GDM1 (cell line): ENCODE measurements at regions not wholly inside any gene's neighbourhood (a gene's known extent, or its start where the extent isn't known, plus 50 kb on each side); places are given as distances from the start of the nearest gene placed in this dataset.
"Not testable (repeated sequence)": the region's sequence is repeated elsewhere in the genome, so short reads cannot be mapped to it uniquely, and the experiment has no call there.

ENCODE experiments used
- DNase-seq: peaks from one replicate; lab custom pipeline; 2025; lab: John Stamatoyannopoulos, UW

- DNase-seq = no peak
These were observed 339.6 kb upstream of the CCNH start for GRCh38 chr5:87752362-87752761.

DNA sequence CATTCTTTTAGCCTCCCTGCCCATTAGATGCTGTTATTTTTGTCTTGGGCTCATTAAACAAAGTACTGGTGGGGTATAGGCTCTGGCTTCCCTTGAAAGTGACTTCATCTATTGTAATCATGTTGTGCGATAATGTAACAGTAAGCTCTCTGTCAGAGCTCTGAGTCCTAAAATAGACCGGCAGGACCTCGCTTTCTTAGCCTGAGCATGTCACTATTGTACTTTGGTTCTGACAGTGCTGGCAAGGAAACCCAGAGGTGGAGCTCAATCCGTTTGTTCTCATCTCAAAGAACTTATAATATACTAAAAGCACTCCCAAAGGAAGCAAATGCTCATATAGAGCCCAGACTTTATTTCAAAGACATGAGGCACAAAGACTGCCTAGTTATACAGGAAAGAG lies 339.1 kb upstream of the CCNH start:
- no peak for DNase-seq

DNA sequence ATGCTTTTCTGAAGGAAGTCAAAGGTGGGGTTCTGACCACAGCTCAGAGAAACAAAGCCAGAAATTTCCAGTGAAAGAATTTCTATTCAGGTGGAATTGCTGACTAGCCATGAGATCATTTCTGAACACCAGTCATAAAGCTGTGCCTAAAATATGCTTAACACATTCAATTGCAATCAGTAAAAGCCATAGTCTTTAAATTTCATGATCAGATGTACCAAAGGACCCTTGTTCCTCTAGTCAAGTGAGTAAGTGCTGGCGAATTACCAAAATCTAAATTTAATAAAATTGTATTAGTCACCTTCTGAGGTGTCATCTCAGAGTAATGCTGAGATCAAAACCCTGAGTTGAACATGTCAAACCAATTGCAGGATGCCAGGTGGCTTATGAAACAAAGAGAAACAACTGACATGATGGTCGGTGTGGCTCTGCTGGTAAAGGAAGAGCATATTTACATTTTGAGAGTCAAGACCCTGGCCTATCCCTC lies 334.2 kb upstream of the CCNH start:
- DNase-seq = no peak

DNA sequence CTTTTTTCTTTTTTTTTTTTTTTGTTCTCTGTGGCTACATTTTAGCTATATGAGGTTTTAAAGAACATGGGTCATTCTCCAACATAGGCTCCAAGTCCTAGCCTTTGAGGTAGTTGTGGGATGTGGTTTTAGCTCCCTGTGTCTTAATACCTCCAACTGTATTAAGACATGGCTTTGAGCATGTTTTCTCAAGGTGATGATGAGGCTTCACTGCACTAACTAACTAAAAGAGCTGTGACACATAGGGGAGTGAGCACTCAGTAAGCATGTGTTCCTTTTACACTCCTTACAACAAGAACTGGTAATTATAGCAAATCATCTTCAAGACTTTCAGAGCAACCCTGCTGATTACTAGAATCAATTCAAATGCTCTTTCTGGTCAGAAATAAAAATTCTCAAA lies 333.6 kb upstream of the CCNH start:
- no peak for DNase-seq

DNA sequence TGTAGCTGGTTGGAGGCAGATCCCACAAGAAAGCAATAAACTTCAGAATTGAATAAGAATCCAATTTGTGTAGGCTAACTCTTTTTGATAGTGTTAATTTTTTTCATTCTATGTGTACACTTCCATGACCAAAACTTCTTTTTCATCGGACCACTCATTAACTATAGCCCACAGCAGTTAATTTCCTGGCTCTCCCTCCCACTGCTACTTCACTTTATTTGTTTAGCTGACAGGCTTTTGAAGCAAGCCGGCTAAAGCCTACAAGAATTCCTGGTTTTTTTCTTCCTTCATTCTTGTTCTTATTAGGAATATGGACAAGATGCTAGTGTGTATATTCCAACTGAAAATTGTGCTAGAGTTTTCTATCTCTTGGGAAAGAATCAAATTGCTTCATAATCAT lies 329.2 kb upstream of the CCNH start:
- no peak for DNase-seq

DNA sequence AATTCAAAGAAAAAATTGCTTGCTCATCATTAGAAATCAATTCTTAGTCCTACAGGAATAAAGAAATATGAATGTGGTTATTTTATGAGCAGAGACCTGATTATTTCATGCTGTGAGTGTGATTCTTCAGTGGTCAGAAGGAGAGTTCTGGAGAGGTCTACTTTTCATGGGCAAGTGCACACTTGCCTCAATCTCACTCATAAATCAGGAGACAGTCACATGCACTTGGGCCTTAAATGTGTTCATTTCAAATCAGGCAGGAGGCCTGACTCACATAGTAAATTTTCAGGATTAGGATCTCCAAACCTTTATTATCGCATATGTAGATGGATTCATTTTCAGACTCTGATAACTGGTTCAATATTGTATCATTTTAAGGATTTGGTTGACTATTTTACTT lies 323.2 kb upstream of the CCNH start:
- DNase-seq = no peak

GRCh38 chr5:87733897-87734296 lies 321.2 kb upstream of the CCNH start:
- no peak for DNase-seq

DNA sequence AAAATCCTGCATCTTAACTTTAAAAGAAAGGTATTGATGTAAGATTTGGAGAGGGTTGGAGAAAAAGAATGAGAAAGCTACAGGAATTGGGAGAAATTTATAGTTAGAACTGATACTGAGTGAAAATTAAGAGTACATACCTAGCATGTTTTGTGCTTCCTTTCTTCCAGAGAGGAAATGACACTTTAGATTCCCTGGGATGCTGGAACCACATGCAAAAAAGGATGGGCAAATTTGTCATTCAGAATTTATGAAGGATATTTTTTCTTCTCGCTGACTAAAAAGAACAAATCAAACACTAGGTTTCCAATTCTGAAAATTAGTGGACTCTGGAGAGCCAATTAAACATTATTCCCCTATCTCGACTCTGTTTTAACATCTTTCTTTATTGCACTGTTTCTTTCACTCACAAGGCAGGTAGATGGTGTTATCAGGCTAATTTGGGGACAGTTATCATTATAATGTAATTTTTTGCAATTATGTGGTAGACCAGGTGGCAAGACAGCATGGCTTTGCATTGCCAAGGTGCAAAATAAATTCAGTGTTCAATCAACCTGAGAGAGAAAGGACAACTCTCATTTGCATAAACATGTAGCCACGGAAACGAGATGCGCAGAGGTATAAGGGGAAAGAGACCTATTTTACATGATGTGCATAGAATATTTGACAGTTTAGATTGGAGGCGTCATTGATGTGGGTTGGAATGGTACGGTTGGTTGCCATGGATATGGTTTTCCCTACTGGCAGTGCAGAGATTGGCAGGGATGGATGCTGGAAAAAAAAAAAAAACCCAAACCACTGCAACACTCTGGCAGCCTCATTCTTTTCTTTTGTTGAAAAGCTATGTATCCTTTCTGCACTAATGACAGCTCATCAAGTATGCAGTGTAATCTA lies 320.4 kb upstream of the CCNH start:
- DNase-seq = no peak

- no peak for DNase-seq
These were observed 317.1 kb upstream of the CCNH start for GRCh38 chr5:87729781-87730180.

GRCh38 chr5:87722286-87722685 lies 309.6 kb upstream of the CCNH start:
- DNase-seq = no peak

DNA sequence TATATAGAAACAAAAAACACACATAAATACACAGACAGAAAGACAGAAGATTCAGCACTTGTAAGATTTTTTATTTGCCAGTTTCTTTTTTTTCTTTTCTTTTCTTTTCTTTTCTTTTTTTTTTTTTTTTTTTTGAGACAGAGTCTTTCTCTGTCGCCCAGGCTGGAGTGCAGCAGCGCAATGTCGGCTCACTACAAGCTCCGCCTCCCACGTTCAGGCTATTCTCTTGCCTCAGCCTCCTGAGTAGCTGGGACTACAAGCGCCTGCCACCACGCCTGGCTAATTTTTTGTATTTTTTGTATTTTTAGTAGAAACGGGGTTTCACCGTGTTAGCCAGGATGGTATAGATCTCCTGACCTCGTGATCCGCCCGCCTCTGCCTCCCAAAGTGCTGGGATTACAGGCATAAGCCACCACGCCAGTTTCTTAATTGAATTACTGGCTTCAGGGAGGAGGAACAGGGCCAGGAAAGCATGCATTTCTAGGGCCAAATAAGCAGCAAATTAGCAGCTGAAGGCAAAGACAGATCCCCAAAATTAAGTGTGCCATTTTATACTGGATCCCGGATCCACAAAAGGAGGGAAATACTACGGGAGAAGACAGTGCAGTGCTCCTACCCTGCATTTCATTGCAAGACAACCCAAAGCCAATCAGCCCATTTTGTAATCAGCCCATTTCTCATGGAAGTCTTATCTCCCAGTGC lies 305.6 kb upstream of the CCNH start:
- not testable (repeated sequence) for DNase-seq

- DNase-seq = no peak
These were observed 305.0 kb upstream of the CCNH start for GRCh38 chr5:87717761-87718160.

GRCh38 chr5:87705876-87706275 lies 293.1 kb upstream of the CCNH start:
- no peak for DNase-seq

DNA sequence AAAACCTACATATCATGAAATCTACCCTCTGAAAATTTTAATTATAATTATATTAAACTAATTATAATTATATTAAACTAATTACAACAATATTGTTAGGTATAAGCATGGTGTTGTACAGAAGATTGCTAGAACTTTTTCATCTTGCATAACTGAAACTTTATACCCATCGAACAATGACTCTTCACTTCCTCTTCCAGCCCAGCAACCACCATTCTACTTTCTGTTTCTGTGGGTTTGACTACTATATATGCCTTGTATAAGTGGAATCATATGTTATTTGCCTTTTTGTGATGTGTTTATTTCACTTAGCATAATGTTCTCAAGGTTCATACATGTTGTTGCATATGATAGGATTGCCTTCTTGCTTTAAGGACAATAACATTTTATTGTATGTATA lies 274.2 kb upstream of the CCNH start:
- no peak for DNase-seq

DNA sequence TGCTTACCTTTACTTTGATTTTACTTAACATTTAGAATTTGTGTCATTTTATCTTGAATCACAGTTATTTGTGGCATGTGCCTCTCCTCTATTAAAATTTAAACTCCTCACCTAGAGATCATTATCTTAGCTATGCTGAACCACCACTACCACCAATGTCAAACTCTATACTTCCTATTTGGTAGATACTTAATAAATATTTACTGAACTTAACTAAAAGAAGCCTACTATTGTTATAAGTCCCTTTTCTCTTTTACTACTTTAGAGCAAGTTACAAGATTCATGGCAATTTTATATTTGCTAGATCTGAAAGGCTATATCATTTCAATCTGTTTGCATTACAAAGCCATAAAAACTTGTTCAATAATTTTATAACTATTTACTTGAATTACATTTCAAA lies 273.3 kb upstream of the CCNH start:
- DNase-seq = no peak

- no peak for DNase-seq
These were observed 261.5 kb upstream of the CCNH start for GRCh38 chr5:87674235-87674634.

- DNase-seq = no peak
These were observed 258.4 kb upstream of the CCNH start for GRCh38 chr5:87671146-87671545.

DNA sequence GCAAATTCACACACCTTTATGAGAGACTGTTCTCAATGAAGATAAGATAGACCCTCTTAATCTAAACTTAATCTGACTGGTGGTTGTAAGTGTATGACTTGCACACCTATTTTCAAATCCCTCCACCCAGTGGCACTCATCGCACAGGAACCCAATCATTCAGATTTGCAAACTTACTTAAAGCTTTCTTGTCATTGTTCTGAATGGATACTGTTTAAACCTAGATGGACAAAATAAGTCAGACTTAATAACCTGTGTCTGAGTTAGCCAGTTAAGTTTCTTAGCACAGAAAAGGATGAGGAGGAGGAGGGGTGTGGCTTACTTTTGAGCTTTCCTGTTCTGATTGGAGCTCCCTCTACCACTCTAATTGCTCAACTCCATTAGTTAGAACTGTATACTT lies 252.4 kb upstream of the CCNH start:
- no peak for DNase-seq

GRCh38 chr5:87661784-87662566 lies 249.2 kb upstream of the CCNH start:
- DNase-seq = no peak

DNA sequence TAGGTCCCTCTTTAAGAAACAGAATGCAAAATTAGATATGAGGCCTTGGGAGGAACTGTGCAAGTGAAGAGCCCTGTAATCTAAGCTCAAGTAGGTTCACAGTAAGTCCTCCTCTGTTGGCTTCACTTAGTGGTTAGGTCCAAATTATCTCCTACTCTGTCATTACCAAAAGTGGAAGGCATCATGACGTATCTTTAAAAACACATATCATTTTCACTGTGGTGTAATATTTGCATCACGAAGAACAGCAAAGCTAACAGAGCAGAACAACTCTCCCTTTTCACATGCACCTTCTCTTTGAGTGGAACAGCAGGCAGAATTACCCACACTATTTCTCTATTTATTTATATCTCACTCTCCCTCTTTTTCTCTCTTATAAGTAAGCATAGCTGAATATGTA lies 240.5 kb upstream of the CCNH start:
- DNase-seq = no peak

DNA sequence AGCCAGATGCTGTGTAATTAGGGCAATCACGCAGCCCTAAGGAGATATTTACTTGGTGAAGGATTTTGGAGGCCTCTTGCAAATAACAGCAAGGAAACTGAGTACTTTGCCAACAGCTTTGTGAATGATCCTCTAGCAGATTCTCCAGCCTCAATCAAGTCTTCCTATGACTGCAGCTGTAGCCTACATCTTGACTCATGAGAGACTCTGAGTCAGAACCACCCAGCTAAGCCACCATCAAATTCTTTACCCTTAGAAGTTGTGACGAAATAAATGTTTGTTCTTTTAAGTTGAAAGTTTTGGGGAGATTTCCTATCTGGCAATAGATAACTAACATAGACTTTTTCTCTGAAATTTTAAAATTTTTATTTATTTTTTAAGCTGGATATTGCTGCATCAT lies 237.6 kb upstream of the CCNH start:
- DNase-seq = no peak

DNA sequence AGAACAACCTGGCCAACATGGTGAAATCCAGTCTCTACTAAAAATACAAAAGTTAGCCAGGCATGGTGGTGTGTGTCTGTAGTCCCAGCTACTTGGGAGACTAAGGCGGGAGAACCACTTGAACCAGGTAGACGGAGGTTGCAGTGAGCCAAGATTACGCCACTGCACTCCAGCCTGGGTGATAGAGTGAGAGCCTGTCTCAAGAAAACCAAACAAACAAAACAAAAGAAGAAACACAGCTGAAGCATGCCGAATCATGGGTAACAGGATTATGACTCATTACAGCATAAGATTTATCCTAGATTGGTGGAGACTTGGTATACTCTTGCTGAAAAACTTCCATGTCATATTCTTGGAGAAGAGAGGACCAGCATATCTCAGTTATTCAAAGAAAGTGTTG lies 236.7 kb upstream of the CCNH start:
- DNase-seq = no peak

GRCh38 chr5:87645224-87645623 lies 232.5 kb upstream of the CCNH start:
- no peak for DNase-seq
